NCI-H1417 treated with DMSO at 0.1 percent for 48 hours (cell line): ENCODE measurements at regions not wholly inside any gene's neighbourhood (a gene's known extent, or its start where the extent isn't known, plus 50 kb on each side); places are given as distances from the start of the nearest gene placed in this dataset.

Experiments used
- DNase-seq: peaks from one replicate; lab custom pipeline; 2025; lab: John Stamatoyannopoulos, UW

DNA sequence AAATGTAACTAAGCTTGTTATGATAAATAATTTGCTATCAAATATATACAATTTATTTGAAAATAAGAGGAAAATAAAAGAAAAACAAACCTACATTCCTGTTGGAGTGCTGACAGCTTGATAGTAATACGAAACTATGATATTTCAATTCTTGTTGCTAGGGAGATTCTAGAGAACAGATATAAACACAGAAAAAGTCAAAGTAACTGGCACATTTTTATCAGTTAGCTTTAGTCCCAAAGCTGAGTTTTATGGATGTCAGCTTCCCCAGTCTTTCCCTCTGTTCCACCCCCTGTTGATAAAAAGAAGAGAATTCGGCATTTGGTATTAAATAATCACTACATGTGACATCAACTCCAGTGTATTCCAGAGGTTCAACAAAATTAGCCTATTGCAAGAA lies 1134.0 kb downstream of the XPNPEP1 start:
- DNase-seq, result no peak

GRCh38 chr10:108788891-108789290 lies 1134.4 kb downstream of the XPNPEP1 start:
- no peak for DNase-seq

- DNase-seq, result no peak
Measured at GRCh38 chr10:108787932-108788331, 1135.4 kb downstream of the XPNPEP1 start.

GRCh38 chr10:108785011-108785410 lies 1138.3 kb downstream of the XPNPEP1 start:
- DNase-seq, result no peak

GRCh38 chr10:108784534-108784933 lies 1138.8 kb downstream of the XPNPEP1 start:
- DNase-seq, result no peak

DNA sequence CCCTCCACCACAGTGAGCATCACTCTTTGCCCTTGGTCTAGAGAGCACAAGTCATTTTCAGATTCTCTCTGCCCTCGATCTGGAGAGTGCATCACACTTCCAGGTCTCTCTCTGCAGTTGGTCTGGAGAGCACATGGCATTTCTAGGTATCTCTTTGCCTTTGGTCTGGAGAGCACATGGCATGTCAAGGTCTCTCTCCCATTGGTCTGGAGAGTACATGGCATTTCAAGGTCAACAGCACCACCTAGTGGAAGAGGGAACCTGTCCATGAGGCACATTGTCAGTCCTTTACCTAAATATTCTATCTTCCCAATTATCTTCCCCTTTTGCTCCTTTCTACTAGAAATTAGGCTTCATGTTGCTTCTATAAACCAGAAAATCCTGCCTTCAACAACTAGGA lies 1139.4 kb downstream of the XPNPEP1 start:
- no peak for DNase-seq

GRCh38 chr10:108782411-108782810 lies 1140.9 kb downstream of the XPNPEP1 start:
- DNase-seq, result no peak

GRCh38 chr10:108779501-108779900 lies 1143.8 kb downstream of the XPNPEP1 start:
- DNase-seq, result no peak

DNA sequence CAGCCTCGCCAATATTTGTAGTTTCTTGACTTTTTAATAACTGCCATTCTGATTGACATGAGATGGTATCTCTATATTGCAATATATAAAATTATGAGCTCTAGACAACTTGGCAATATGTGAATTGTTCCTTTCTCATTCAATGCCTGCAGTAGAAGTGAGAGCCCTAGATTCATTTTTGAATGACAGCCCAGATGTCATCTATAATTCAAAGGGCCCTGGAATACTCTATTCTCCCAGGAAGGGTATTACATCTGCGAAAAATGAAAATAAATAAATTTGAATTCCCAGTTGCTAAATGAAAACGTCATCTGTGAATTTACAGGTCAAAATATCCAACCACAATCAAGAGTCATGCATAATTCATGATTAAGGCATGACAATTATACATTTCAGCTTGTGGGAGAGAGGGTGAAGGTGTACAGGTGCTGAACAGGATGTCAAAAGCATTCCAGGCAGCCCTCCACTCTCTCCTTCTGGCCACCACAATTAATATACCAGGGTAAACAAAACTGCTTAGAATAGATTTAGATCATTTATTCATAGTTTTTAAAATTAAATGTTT lies 1147.3 kb downstream of the XPNPEP1 start:
- no peak for DNase-seq

DNA sequence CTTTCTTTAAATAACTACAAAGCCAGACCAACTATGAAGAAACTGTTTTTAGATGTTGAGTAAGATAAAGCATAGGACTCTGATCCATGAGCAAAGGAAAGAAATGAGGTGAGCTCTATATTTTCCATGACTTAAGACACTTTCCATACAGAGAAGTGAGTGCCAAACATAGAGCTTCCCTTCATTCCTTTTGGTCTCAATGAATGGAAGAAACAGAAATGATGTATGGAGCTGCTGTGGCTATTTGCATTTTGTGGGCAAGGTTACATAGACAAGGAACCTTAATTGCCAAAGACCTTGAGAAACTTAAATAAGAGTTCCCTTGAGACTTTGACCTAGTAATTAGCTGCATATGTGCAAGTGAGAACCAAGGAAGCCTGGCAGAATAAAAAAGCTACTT lies 1152.2 kb downstream of the XPNPEP1 start:
- no peak for DNase-seq

GRCh38 chr10:108765794-108766193 lies 1157.5 kb downstream of the XPNPEP1 start:
- DNase-seq, result no peak

- no peak for DNase-seq
Measured at GRCh38 chr10:108757946-108758345, 1165.4 kb downstream of the XPNPEP1 start.

DNA sequence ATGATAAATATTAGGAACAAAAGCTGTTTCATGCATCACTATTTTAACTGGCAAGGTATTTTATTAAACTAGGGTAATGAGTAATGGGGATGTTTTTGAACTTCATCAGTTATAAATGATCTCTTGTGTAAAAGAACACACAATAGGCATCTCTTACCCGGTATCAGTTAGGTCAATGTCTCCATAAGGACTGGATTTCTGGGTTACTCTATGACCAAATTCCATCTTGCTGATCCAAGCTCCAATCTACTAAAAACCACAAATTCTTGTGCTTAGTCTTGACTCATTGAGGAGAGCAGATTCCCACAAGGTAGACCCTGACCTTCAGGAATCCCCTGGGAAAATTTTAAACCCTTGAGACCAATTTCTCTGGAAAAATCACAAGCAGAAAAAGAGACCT lies 1167.7 kb downstream of the XPNPEP1 start:
- no peak for DNase-seq

DNA sequence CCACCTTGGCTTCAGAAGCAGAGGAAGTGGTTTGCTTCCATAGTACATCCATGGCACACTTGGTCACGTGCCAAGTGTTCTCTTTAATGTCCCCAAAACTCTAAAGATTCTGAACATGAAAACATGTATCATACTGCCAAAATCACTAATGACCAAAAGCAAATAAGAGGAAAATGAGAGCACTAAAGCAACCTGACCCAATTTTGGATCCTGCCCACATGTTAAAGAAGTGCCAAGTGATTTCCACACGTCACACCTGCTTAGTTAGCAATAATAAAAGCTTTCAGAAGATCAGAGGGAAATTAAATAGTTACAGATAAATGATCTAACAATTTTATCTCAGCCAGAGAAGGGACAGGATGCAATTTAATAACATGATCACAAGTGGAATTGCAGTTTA lies 1170.0 kb downstream of the XPNPEP1 start:
- DNase-seq, result no peak

DNA sequence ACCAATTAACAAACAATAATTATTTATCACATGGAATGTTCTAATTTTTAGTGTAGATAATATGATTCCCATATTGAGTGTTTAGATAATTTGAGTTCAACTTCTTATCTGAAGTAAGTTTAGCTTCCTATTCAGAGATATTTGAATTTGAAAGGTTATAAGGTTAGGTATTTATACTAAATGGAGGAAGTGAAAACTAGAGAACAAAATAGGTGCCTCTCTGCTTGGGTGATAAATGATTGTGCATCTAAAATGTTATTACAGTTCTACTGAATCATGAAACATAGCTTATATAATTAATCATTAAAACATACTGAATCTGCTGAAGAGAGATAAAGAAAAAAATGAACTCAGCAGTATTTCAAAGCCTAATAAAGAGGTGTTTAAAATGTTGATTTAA lies 1174.3 kb downstream of the XPNPEP1 start:
- DNase-seq, result no peak

DNA sequence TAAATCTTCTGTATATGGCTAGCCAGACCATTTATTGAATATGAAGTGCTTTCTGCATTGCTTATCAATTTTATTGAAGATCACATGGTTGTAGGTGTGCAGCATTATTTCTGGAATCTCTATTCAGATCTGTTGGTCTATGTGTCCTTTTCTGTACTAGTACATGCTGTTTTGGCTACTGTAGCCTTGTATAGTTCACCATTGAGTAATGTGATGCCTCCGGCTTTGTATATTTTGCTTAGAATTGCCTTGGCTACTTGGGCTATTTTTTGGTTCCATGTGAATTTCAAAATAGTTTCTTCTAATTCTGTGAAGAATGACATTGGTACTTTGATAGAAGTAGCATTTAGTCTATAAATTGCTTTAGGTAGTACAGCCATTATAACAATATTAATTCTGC lies 1187.2 kb downstream of the XPNPEP1 start:
- no peak for DNase-seq

DNA sequence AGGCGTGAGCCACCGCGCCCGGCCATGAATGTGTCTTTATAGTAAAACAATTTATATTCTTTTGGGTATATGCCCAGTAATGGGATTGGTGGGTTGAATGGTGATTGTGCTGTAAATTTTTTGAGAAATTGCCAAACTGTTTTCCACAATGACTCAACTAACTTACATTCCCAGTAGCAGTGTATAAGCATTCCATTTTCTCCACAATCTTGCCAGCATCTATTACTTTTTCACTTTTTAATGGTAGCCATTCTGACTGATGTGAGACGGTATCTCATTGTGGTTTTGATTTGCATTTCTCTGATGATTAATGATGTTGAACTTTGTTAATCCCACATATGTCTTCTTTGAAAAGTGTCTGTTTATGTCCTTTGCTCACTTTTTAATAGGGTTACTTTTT lies 1187.9 kb downstream of the XPNPEP1 start:
- DNase-seq, result no peak

DNA sequence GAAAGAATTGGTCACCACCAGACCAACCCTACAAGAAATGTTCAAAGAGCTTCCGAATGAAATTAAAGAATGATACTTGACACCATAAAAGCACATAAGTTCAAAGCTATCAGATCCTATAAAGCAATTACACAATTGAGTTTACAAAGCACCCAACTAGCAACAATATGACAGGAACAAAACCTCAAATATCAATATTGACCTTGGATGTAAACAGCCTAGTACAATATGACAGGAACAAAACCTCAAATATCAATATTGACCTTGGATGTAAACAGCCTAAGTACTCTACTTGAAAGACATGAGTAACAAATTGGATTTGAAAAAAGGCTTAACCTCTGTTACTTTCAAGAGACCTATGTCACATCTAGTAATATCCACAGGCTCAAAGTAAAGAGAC lies 1201.4 kb downstream of the XPNPEP1 start:
- no peak for DNase-seq

DNA sequence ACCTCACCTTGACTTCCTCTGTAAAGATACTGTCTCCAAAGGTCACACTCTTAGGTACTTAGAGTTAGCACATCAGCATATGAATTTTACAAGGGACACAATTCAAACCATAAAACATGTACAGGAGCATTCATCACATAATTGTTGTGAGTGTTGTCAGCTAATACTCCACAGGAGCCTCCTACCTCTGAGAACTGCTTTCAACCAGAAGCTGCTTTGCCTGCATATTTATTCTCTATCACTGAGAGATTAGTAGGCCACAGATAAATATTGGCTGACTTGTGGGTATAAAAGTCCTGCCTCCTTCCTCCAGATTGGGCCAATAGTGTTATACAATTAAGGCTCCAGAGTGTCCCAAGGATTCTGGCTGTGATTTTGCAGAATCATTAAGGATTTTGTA lies 1207.0 kb downstream of the XPNPEP1 start:
- DNase-seq, result no peak

DNA sequence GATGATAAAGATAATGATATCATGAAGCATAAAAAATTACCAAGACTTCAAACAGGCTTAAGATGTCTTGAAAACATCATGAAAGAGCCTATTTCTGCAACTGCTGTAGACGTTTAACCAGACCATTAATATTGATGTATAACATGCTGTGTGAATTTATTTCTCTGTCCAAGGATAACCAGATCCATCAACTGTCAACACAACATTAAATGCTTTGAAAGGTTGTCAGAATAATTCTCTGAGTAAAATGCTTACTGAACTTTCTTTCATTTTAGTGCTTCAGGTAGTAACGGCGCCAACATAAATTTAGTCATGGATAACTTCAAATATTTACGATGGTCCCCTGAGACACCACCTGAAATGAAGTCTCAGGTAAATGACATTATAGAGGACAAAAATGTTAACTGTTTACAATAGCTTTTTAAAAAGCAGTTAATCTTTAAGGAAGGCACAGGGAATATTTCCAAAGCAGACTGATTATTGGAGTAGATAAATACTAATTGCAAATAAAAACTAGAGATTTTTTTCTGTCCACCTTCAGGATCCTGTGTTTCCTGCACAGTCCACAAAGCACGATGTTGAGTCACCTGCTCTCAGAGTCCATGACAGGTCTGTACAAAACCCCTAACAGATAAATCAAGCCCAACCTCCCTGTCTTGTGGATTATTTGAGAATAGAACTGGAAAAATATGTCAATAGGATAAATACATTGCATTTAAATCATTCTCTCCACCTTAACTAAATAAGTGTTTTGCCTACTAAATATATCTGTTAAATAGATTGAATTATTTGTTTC lies 1213.2 kb downstream of the XPNPEP1 start:
- DNase-seq, result no peak

DNA sequence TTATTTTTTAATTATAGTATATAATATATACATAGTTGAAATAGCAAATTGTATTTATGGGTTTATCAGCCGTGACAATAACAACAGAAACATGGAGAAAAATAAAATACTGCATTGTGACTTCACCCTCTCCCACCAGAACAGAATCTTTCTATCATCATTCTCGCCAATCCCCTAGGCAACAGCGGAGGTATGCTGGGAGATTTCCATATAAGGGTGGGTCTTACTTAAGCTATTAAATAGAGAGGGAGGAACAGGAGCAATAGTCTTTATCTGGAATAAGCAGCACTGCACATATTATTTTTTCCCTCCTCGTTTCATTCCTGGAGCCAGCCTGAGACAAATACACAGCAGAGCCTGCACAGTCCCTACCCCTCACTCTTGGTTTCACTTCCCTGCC lies 1214.9 kb downstream of the XPNPEP1 start:
- DNase-seq, result no peak

- DNase-seq, result no peak
Measured at GRCh38 chr10:108696792-108697477, 1226.4 kb downstream of the XPNPEP1 start.

DNA sequence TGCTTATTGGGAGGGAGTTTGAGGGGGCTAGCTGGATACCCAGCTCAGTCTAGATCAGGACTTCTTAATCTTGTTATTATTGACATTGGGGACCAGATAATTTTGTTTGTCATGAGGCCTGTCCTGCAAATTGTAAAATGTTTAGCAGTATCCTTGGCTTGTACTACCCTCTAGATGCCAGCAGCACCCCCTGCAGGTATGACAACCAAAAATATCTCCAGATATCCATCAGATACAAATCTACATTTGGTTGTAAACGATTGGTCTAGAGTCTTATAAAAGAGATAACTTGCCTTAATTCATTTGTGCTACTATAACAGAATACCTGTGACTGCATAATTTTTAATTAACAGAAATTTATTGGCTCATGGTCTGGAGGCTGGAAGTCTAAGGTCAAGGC lies 1232.2 kb downstream of the XPNPEP1 start:
- DNase-seq, result no peak
